Stimulated activated CD8-positive, alpha-beta memory T cell treated with anti-CD3 and anti-CD28 coated beads, Interleukin-7, amount 100 ng/mL, for 48 hours (primary cell): ENCODE measurements at regions not wholly inside any gene's neighbourhood (a gene's known extent, or its start where the extent isn't known, plus 50 kb on each side); places are given as distances from the start of the nearest gene placed in this dataset.
"Not testable (repeated sequence)": the region's sequence is repeated elsewhere in the genome, so short reads cannot be mapped to it uniquely, and the experiment has no call there.

ENCODE experiments used
- DNase-seq, 2 donors: peaks; one replicate each; pipeline ENCODE4 v3.0.0-alpha.2; 2020; ENCODE audit warnings: low read depth in 1 of 2; ENCODE audit errors: extremely low read depth in 1 of 2

- DNase-seq = no peak
These were observed 115.0 kb downstream of the UBE2U start for GRCh38 chr1:64318428-64318827.

- DNase-seq = no peak
These were observed 116.6 kb downstream of the UBE2U start for GRCh38 chr1:64320007-64320406.

GRCh38 chr1:64320470-64320869, 117.0 kb downstream of the UBE2U start:
- no peak for DNase-seq

- no peak for DNase-seq
These were observed 117.6 kb downstream of the UBE2U start for GRCh38 chr1:64320922-64321614.

GRCh38 chr1:64323054-64323453, 119.6 kb downstream of the UBE2U start:
- no peak for DNase-seq

- no peak for DNase-seq
These were observed 120.5 kb downstream of the UBE2U start for GRCh38 chr1:64323882-64324281.

GRCh38 chr1:64325856-64326255, 122.4 kb downstream of the UBE2U start:
- DNase-seq = no peak

GRCh38 chr1:64327119-64327518, 123.7 kb downstream of the UBE2U start:
- no peak for DNase-seq

- no peak for DNase-seq
These were observed 124.8 kb downstream of the UBE2U start for GRCh38 chr1:64328193-64328592.

GRCh38 chr1:64330839-64331238, 127.4 kb downstream of the UBE2U start:
- no peak for DNase-seq

- DNase-seq = no peak
These were observed 132.2 kb downstream of the UBE2U start for GRCh38 chr1:64335636-64336035.

GRCh38 chr1:64337475-64337874, 132.5 kb upstream of the CACHD1 start:
- no peak for DNase-seq

- DNase-seq = no peak
These were observed 132.0 kb upstream of the CACHD1 start for GRCh38 chr1:64337926-64338325.

- no peak for DNase-seq
These were observed 129.6 kb upstream of the CACHD1 start for GRCh38 chr1:64340361-64340760.

GRCh38 chr1:64343105-64343822, 126.7 kb upstream of the CACHD1 start:
- DNase-seq = no peak

- DNase-seq = no peak
These were observed 126.1 kb upstream of the CACHD1 start for GRCh38 chr1:64343823-64344190.

- no peak for DNase-seq
These were observed 121.5 kb upstream of the CACHD1 start for GRCh38 chr1:64348270-64348960.

- no peak for DNase-seq
These were observed 120.8 kb upstream of the CACHD1 start for GRCh38 chr1:64348961-64349648.

- DNase-seq = not testable (repeated sequence)
These were observed 114.4 kb upstream of the CACHD1 start for GRCh38 chr1:64355534-64355933.

- no peak for DNase-seq
These were observed 113.2 kb upstream of the CACHD1 start for GRCh38 chr1:64356636-64357256.

- no peak for DNase-seq
These were observed 112.5 kb upstream of the CACHD1 start for GRCh38 chr1:64357422-64357821.
